ENCODE measurements at regions not wholly inside any gene's neighbourhood (a gene's known extent, or its start where the extent isn't known, plus 50 kb on each side); places are given as distances from the start of the nearest gene placed in this dataset.

DNA sequence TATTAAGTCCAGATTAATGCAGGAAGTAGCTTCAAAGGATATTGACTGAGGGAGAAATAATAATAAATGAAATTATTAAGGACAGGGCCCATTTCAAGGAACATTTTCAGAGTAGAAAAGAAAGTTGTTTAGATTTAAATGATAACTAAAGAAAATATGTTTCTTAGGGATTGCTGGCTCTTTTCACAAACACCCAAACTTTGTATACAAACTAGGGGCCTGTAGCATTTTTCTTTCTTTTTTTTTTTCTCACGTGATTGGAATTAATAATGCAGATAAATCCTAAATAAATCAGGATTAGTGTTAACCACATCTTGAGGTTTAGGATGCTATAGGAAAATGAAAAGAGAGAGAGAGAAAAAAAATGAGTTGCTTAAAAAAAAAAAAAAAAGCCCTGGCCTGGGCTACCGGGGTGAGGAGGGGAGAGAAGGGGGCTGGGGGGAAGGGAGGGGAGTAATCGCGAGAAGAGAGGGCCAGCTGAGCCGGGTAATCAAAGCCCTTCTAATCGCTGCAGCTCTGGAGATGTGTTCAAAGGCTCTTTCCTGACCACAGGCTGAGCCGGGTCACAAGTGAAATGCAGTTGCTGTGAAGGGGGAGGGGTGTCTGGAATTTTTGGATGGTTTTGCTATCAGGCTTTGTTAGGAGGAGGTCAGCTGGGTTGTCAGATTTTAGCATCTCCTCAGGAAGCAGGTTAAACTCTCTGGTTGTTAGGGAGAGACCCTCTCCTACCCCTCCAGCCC, 104.6 kb upstream of the ZFHX3 start:
- BruUV-seq (replicated peaks) = no TSS peak
- H3K14ac ChIP-seq (replicated peaks; ENCODE audit: low read depth, low read length) = no peak overlapping the region
- H2BK120ac ChIP-seq (ENCODE audit: low read depth, low read length) = no peak overlapping the region
- no peak overlapping the region for H3K56ac ChIP-seq (ENCODE audit: extremely low read depth, insufficient read depth, low read length)
- DNase-seq (no peak), ATAC-seq (ENCODE audit: low read depth) (peak; percentile 59)
- H3K9me3 ChIP-seq (ENCODE audit: control insufficient read depth, insufficient read depth, low read length) = no peaks in the 10 kb centered on the region
- TF ChIP-seq, protein P1, sequence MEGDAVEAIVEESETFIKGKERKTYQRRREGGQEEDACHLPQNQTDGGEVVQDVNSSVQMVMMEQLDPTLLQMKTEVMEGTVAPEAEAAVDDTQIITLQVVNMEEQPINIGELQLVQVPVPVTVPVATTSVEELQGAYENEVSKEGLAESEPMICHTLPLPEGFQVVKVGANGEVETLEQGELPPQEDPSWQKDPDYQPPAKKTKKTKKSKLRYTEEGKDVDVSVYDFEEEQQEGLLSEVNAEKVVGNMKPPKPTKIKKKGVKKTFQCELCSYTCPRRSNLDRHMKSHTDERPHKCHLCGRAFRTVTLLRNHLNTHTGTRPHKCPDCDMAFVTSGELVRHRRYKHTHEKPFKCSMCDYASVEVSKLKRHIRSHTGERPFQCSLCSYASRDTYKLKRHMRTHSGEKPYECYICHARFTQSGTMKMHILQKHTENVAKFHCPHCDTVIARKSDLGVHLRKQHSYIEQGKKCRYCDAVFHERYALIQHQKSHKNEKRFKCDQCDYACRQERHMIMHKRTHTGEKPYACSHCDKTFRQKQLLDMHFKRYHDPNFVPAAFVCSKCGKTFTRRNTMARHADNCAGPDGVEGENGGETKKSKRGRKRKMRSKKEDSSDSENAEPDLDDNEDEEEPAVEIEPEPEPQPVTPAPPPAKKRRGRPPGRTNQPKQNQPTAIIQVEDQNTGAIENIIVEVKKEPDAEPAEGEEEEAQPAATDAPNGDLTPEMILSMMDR (conservative IDR thresholded peaks at IDR 0.05; ENCODE audit: low read depth, low read length) = no peak
- TF ChIP-seq ELK1 (IDR thresholded peaks at IDR 0.05; ENCODE audit: borderline replicate concordance, low read depth, low read length) (no peak), FOS (IDR thresholded peaks at IDR 0.05; ENCODE audit: low read depth, low read length) (no peak), POLR2A (IDR thresholded peaks at IDR 0.05; ENCODE audit: low read depth, low read length) (no peak), NFE2L2 (IDR thresholded peaks at IDR 0.05; ENCODE audit: low read depth, low read length) (no peak), MAZ (IDR thresholded peaks at IDR 0.05; ENCODE audit: borderline replicate concordance, low read depth, low read length) (no peak), RFX5 (IDR thresholded peaks at IDR 0.05; ENCODE audit: low read depth, low read length) (no peak), RCOR1 (IDR thresholded peaks at IDR 0.05; ENCODE audit: insufficient replicate concordance, low read length) (no peak), CHD1 (IDR thresholded peaks at IDR 0.05; ENCODE audit: low read depth, low read length) (no peak), SMC3 (IDR thresholded peaks at IDR 0.05; ENCODE audit: low read depth, low read length) (no peak), BHLHE40 (IDR thresholded peaks at IDR 0.05; ENCODE audit: low read depth, low read length) (no peak), MXI1 (IDR thresholded peaks at IDR 0.05; ENCODE audit: borderline replicate concordance, low read depth, low read length) (no peak), CEBPB (IDR thresholded peaks at IDR 0.05; ENCODE audit: low read depth, low read length) (no peak), MAFK (IDR thresholded peaks at IDR 0.05; ENCODE audit: low read depth, low read length) (no peak), RAD21 (IDR thresholded peaks at IDR 0.05; ENCODE audit: low read length) (no peak)
- TF ChIP-seq, protein P2, sequence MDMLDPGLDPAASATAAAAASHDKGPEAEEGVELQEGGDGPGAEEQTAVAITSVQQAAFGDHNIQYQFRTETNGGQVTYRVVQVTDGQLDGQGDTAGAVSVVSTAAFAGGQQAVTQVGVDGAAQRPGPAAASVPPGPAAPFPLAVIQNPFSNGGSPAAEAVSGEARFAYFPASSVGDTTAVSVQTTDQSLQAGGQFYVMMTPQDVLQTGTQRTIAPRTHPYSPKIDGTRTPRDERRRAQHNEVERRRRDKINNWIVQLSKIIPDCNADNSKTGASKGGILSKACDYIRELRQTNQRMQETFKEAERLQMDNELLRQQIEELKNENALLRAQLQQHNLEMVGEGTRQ (IDR thresholded peaks at IDR 0.05; ENCODE audit: low read depth, low read length) = no peak
- WGBS, 2 experiments (ENCODE audit: extremely low coverage in 2 of 2, insufficient read length in 1 of 2) = no CpG with 5 or more reads among the region's 7 CpGs
- no peak overlapping the region for H2AK9ac ChIP-seq (replicated peaks; ENCODE audit: low read depth, low read length, poor library complexity)
- H3K4ac ChIP-seq (ENCODE audit: low read depth, low read length) = no peak overlapping the region
- no peaks in the 10 kb centered on the region for H3K27me3 ChIP-seq (ENCODE audit: control insufficient read depth, insufficient read depth, low read length)
- H2AK5ac ChIP-seq (ENCODE audit: low read depth, low read length) = no peak overlapping the region
- no peak overlapping the region for H3K4me2 ChIP-seq (ENCODE audit: low read depth, low read length)
- H3K36me3 ChIP-seq (ENCODE audit: control insufficient read depth, insufficient read depth, low read length) = no peaks in the 10 kb centered on the region
- no peak overlapping the region for H4K91ac ChIP-seq (ENCODE audit: insufficient read depth, low read depth, low read length)
- no peak overlapping the region for H2BK20ac ChIP-seq (ENCODE audit: low read depth, low read length)
- no peaks in the 10 kb centered on the region for H3K79me1 ChIP-seq (ENCODE audit: low read depth in 1 of 2, low read length in 2 of 2)
- H3K18ac ChIP-seq (ENCODE audit: low read depth, low read length) = no peak overlapping the region
- H3K4me3 ChIP-seq (ENCODE audit: insufficient read depth, low read depth, low read length) = no peak overlapping the region
- no peak overlapping the region for H2BK5ac ChIP-seq (ENCODE audit: low read depth, low read length, poor library complexity, severe bottlenecking)
- no peaks in the 10 kb centered on the region for H3K9me1 ChIP-seq (ENCODE audit: insufficient read depth, low read length)
- H4K5ac ChIP-seq (ENCODE audit: low read depth, low read length) = no peak overlapping the region
- H4K8ac ChIP-seq (ENCODE audit: low read depth in 2 of 2, low read length in 2 of 2) = no peak overlapping the region
- in situ Hi-C loops (cut with MboI; ENCODE audit: low sequenced_read_pairs) = no loop called here
- dilution Hi-C loops (cut with HindIII; ENCODE audit: low sequenced_read_pairs, unreplicated experiment) = no loop called here
- CTCF ChIA-PET = interaction anchor here (1.4 kb wide), 1 partner anchor 23 kb away, joined by 3 read pairs; no protein-coding TSS in a partner anchor
- peak overlapping the region; percentile 56 for H2AFZ ChIP-seq (replicated peaks; ENCODE audit: low read length, poor library complexity)
- H4K20me1 ChIP-seq (ENCODE audit: insufficient read depth, low read length) = no peaks in the 10 kb centered on the region
- intact Hi-C loops (cut with micrococcal nuclease) = no loop called here
- no peak overlapping the region for H3K9ac ChIP-seq (ENCODE audit: low read depth, low read length)
- no peak overlapping the region for H3K23ac ChIP-seq (ENCODE audit: low read depth, low read length)
- POLR2A ChIA-PET (ENCODE audit: unreplicated experiment) = no interaction called here
- H3K27ac ChIP-seq (ENCODE audit: insufficient read depth, low read length) = no peak overlapping the region
- no peak overlapping the region for H2BK15ac ChIP-seq (ENCODE audit: low read depth, low read length)
- peaks cover 3% of the 10 kb centered on the region; the same call in 1 of the 2 replicates for H3K4me1 ChIP-seq (ENCODE audit: control insufficient read depth, insufficient read depth, low read length)
